DMS53 (cell line): ENCODE measurements at regions not wholly inside any gene's neighbourhood (a gene's known extent, or its start where the extent isn't known, plus 50 kb on each side); places are given as distances from the start of the nearest gene placed in this dataset.

ENCODE experiments used
- DNase-seq: peaks from one replicate; lab custom pipeline; 2025; lab: John Stamatoyannopoulos, UW

- DNase-seq = no peak
These were observed 124.3 kb upstream of the UMPS start for GRCh38 chr3:124605781-124606579.

- no peak for DNase-seq
These were observed 123.1 kb upstream of the UMPS start for GRCh38 chr3:124607163-124607562.

- DNase-seq = no peak
These were observed 120.8 kb upstream of the UMPS start for GRCh38 chr3:124609402-124609801.

- DNase-seq = no peak
These were observed 120.1 kb upstream of the UMPS start for GRCh38 chr3:124610130-124610529.

- no peak for DNase-seq
These were observed 118.7 kb upstream of the UMPS start for GRCh38 chr3:124611520-124611919.

GRCh38 chr3:124615896-124616543 is 114.2 kb upstream of the UMPS start:
- DNase-seq = no peak

- no peak for DNase-seq
These were observed 113.1 kb upstream of the UMPS start for GRCh38 chr3:124617177-124617576.

GRCh38 chr3:124619887-124620599 is 110.2 kb upstream of the UMPS start:
- DNase-seq = no peak

GRCh38 chr3:124620600-124621063 is 109.6 kb upstream of the UMPS start:
- peak; percentile 84 for DNase-seq

- no peak for DNase-seq
These were observed 108.8 kb upstream of the UMPS start for GRCh38 chr3:124621498-124621897.

- no peak for DNase-seq
These were observed 105.2 kb upstream of the UMPS start for GRCh38 chr3:124625074-124625473.

GRCh38 chr3:124627501-124627908 is 102.7 kb upstream of the UMPS start:
- DNase-seq = no peak

- no peak for DNase-seq
These were observed 101.4 kb upstream of the UMPS start for GRCh38 chr3:124628863-124629262.

GRCh38 chr3:124629497-124629896 is 100.8 kb upstream of the UMPS start:
- no peak for DNase-seq

GRCh38 chr3:124630960-124631359 is 99.3 kb upstream of the UMPS start:
- no peak for DNase-seq

GRCh38 chr3:124631727-124632126 is 98.5 kb upstream of the UMPS start:
- DNase-seq = no peak

- no peak for DNase-seq
These were observed 97.6 kb upstream of the UMPS start for GRCh38 chr3:124632566-124633140.

- no peak for DNase-seq
These were observed 96.7 kb upstream of the UMPS start for GRCh38 chr3:124633524-124633923.

GRCh38 chr3:124634210-124635168 is 95.8 kb upstream of the UMPS start:
- DNase-seq = peak; percentile 84

GRCh38 chr3:124635169-124635539 is 95.1 kb upstream of the UMPS start:
- peak; percentile 81 for DNase-seq

- peak; percentile 19 for DNase-seq
These were observed 94.0 kb upstream of the UMPS start for GRCh38 chr3:124636101-124636862.
